ENCODE measurements at regions not wholly inside any gene's neighbourhood (a gene's known extent, or its start where the extent isn't known, plus 50 kb on each side); places are given as distances from the start of the nearest gene placed in this dataset.

DNA sequence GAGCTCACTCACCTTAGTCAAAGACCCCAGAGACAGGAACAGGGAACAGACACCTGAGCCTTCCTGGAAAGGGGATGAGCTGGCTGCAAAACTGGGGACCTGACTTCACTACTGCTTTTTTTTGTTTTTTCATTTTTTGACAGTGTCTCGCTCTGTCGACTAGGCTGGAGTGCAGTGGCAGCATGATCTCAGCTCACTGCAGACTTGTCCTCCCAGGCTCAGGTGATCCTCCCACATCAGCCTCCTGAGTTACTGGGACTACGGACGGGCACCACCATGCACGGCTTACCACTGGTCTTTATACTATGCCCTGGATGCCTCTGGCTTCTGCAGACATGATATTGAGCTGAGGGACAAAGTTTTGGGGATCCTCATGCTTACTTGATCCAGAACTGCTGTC is 184.1 kb downstream of the INSIG2 start:
- H3K27me3 ChIP-seq: no peaks in the 10 kb centered on the region
- no peaks in the 10 kb centered on the region for H3K36me3 ChIP-seq
- H3K9me3 ChIP-seq: no peaks in the 10 kb centered on the region
- TF ChIP-seq, protein P1, sequence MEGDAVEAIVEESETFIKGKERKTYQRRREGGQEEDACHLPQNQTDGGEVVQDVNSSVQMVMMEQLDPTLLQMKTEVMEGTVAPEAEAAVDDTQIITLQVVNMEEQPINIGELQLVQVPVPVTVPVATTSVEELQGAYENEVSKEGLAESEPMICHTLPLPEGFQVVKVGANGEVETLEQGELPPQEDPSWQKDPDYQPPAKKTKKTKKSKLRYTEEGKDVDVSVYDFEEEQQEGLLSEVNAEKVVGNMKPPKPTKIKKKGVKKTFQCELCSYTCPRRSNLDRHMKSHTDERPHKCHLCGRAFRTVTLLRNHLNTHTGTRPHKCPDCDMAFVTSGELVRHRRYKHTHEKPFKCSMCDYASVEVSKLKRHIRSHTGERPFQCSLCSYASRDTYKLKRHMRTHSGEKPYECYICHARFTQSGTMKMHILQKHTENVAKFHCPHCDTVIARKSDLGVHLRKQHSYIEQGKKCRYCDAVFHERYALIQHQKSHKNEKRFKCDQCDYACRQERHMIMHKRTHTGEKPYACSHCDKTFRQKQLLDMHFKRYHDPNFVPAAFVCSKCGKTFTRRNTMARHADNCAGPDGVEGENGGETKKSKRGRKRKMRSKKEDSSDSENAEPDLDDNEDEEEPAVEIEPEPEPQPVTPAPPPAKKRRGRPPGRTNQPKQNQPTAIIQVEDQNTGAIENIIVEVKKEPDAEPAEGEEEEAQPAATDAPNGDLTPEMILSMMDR (IDR thresholded peaks at IDR 0.05; ENCODE audit: low read depth, low read length): no peak
- H3K4me3 ChIP-seq (ENCODE audit: low read depth, low read length): no peak overlapping the region
- no peaks in the 10 kb centered on the region for H3K4me1 ChIP-seq
- no peak for DNase-seq

DNA sequence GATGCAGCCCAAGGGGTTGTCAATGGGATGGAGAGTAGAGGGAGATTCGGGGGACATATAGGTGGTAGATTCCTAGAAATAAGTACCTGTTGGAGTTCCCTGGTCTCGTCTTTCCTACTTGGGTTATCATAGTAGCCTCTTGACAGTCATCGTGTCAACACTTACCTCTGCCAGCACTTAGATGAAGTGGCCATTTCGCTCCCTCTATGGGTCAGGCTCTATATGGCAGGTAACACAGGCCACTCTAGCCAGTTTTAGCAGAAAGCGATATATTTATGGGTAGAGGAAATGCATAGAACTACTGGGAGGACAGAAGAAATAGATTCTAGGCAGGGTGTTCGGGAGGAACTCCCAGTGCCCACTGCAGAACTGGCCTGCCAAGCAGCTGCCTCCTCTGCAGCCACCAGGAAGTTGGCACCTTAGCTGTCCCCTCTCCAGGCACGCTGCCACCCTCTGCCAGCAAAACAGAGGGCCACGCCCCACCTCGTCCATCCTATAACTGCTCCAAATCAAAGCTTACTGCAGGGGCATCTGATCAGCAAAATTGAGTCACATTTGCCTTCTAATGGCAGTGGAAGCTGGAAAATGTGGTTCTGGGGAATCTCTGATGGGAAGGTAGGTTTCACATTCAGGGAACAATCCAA is 181.3 kb downstream of the INSIG2 start:
- Histone ChIP-seq H3K36me3 (no peaks in the 10 kb centered on the region), H3K27me3 (no peaks in the 10 kb centered on the region), H3K9me3 (no peaks in the 10 kb centered on the region), H3K4me3 (ENCODE audit: low read depth, low read length) (no peak overlapping the region), H3K4me1 (no peaks in the 10 kb centered on the region)
- TF ChIP-seq, protein P1 (IDR thresholded peaks at IDR 0.05; ENCODE audit: low read depth, low read length): no peak
- no peak for DNase-seq

DNA sequence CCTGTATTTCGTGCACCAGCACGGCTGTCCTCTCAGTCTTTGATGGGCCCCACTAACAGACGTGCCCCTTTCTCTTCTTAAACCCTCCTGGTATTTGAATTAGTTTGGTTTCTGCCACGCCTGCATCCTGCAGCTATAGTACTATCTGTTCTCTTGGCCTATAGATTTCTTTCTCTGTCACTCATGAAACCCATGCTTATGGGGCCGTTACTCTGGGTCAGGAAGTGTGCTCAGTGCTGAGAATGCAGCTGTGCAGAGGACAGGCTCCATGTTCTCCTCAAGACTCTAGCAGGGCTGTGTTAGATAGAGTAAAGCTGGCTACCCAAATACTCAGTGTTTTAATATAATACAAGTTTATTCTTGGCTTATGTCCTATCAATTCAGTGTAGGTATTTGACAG is 180.0 kb downstream of the INSIG2 start:
- H3K4me1 ChIP-seq: no peaks in the 10 kb centered on the region
- H3K27me3 ChIP-seq: no peaks in the 10 kb centered on the region
- no peak for DNase-seq

DNA sequence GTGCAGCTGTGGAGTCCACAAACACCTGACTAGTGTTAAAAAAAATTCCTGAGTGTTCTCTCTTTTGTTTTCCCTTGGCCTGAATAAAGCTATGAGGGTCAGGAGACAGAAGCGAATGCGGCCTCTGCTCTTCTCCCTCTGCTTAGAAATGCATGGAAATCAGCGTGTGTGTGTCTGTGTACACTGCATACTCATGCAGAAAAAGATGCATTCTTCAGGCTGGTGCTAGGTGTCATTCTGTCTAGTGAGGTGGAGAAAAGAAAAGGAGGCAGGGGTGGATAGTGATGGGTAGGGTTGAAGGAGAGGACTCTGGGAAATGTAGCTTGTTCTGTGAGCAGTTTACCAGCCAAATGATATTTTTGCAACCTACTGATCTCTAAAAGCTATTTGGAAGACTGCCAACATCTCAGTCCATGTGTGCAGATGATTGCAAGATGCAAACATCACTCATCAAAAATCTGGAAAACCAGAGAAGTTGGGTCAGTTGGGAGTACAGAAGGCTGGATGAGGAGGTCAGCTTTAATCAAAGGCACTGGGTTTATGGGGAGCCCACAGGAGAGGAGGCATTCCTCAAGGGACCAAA is 177.7 kb downstream of the INSIG2 start:
- DNase-seq: no peak
- no peaks in the 10 kb centered on the region for H3K9me3 ChIP-seq
- no peak overlapping the region for H3K4me3 ChIP-seq (ENCODE audit: low read depth, low read length)
- TF ChIP-seq, protein P1 (IDR thresholded peaks at IDR 0.05; ENCODE audit: low read depth, low read length): no peak
- H3K4me1 ChIP-seq: no peaks in the 10 kb centered on the region
- H3K36me3 ChIP-seq: no peaks in the 10 kb centered on the region
- no peaks in the 10 kb centered on the region for H3K27me3 ChIP-seq

More for the DNA sequence above, 180.0 kb downstream of the INSIG2 start:
- Histone ChIP-seq H3K9me3 (no peaks in the 10 kb centered on the region), H3K36me3 (no peaks in the 10 kb centered on the region), H3K4me3 (ENCODE audit: low read depth, low read length) (no peak overlapping the region)
- TF ChIP-seq, protein P1 (IDR thresholded peaks at IDR 0.05; ENCODE audit: low read depth, low read length): no peak

DNA sequence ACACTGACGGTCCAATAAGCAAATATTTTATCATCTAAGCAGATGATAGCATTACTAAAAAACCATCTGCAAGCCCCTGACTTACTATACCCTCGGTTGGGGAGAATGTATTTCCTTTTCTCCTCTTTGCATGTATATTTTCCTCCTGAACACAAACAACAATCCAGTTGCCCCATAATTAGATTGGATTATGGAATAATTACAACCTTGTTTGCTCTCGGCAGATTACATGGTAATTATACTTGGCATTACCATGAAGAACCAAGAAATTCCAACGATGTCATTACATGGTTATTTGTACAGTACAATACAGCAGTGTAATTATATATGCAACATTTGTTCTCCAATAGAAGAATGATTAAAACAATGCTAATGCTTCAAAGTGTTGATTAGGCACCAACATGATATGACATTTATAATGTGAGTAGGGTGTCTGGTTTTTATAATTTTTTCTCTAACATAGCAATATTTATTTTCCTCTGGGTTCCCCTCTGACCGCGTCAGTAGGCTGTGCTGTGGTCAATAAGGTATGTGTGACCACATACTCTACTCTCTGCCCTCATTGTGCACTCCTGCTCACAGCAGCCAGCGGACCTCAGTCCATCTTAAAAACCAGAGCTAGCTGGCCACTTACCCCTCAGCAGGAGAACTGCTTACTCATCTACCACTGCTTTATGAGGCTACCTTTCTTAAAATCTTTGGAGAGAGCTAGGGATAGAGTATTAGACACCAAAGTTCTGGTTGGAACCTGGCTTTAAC is 176.1 kb downstream of the INSIG2 start:
- DNase-seq: no peak
- Histone ChIP-seq H3K4me1 (no peaks in the 10 kb centered on the region), H3K27me3 (no peaks in the 10 kb centered on the region), H3K4me3 (ENCODE audit: low read depth, low read length) (no peak overlapping the region), H3K9me3 (no peaks in the 10 kb centered on the region), H3K36me3 (no peaks in the 10 kb centered on the region)
- TF ChIP-seq, protein P1 (IDR thresholded peaks at IDR 0.05; ENCODE audit: low read depth, low read length): no peak

DNA sequence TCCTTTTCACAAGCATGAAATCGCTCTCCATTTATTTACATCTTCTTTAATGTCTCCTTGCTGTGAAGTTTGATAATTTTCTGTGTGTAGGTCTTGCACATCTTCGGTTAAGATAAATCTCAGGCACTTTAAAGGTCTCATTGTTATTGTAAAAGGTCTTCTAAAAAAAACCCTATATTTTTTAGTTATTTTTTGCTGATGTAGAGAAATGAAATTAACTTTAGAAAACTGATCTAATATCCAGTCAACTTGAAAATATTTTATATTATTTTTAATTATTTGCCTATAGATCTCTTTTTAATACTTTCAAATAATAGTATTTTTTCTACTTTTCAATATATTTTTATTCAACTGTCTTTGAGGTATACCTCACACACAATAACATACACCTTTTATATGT is 169.4 kb downstream of the INSIG2 start:
- H3K9me3 ChIP-seq: no peaks in the 10 kb centered on the region
- no peak overlapping the region for H3K4me3 ChIP-seq (ENCODE audit: low read depth, low read length)
- no peaks in the 10 kb centered on the region for H3K36me3 ChIP-seq
- DNase-seq: no peak
- H3K27me3 ChIP-seq: no peaks in the 10 kb centered on the region
- H3K4me1 ChIP-seq: no peaks in the 10 kb centered on the region
- TF ChIP-seq, protein P1 (IDR thresholded peaks at IDR 0.05; ENCODE audit: low read depth, low read length): no peak

All from BE2C (cell line).